Activated CD8-positive, alpha-beta T cell treated with anti-CD3 and anti-CD28 coated beads for 36 hours (primary cell): ENCODE measurements at regions not wholly inside any gene's neighbourhood (a gene's known extent, or its start where the extent isn't known, plus 50 kb on each side); places are given as distances from the start of the nearest gene placed in this dataset.

Experiments used
- ATAC-seq: fragments of 200-7000 bp; cut with Tn5 transposase; one replicate; pipeline ENCODE4 v1.10.0; 2021; ENCODE audit warnings: mild to moderate bottlenecking, moderate library complexity
- CTCF ChIA-PET: fragments of 350-600 bp; sonication (Branson Sonifier 250); formaldehyde crosslinking; loops from one replicate; lab custom pipeline; 2021; ENCODE audit warnings: antibody characterized with exemption; lab: Charles Lee
- POLR2A ChIA-PET: fragments of 350-600 bp; sonication (Branson Sonifier 250); formaldehyde crosslinking; loops from one replicate; lab custom pipeline; 2021; ENCODE audit warnings: antibody characterized with exemption; lab: Charles Lee
- DNase-seq: peaks from one replicate; pipeline ENCODE4 v3.0.0-alpha.2; 2020
- H3K27ac Mint-ChIP-seq: one replicate; pipeline ENCODE4 v1.8.0; 2021; ENCODE audit warnings: mild to moderate bottlenecking, mixed read lengths
- H3K27me3 Mint-ChIP-seq: one replicate; pipeline ENCODE4 v1.8.0; 2021; ENCODE audit warnings: mixed read lengths
- H3K36me3 Mint-ChIP-seq: one replicate; pipeline ENCODE4 v1.8.0; 2021; ENCODE audit warnings: low read depth, mixed read lengths
- H3K4me1 Mint-ChIP-seq: one replicate; pipeline ENCODE4 v1.8.0; 2021; ENCODE audit warnings: low read depth, mixed read lengths
- H3K4me3 Mint-ChIP-seq: one replicate; pipeline ENCODE4 v1.8.0; 2021; ENCODE audit warnings: mild to moderate bottlenecking, moderate library complexity, mixed read lengths
- H3K9me3 Mint-ChIP-seq: one replicate; pipeline ENCODE4 v1.8.0; 2021; ENCODE audit warnings: mixed read lengths
- CTCF ChIP-seq: fragments of 200-600 bp; IDR thresholded peaks from one replicate; pipeline ENCODE4 v1.8.0; 2022; ENCODE audit warnings: antibody characterized with exemption, mild to moderate bottlenecking
- intact Hi-C: fragments of 100-400 bp; cut with micrococcal nuclease; formaldehyde crosslinking; loops from one replicate; pipeline ENCODE4 v1.10.0; 2022

- Mint-ChIP-seq H3K9me3 (peaks cover 5% of the 10 kb centered on the region), H3K4me1 (no peaks in the 10 kb centered on the region), H3K36me3 (no peaks in the 10 kb centered on the region), H3K4me3 (no peak overlapping the region), H3K27ac (no peak overlapping the region), H3K27me3 (no peaks in the 10 kb centered on the region)
- DNase-seq, result no peak
- no peak for ATAC-seq
- ChIA-PET POLR2A (no interaction called here), CTCF (no interaction called here)
- TF ChIP-seq CTCF, result no peak
- intact Hi-C loops, result no loop called here
These were observed 652.7 kb upstream of the MIS18BP1 start for GRCh38 chr14:45905672-45906071.

- POLR2A ChIA-PET, result no interaction called here
- DNase-seq, result no peak
- H3K36me3 Mint-ChIP-seq, result no peaks in the 10 kb centered on the region
- H3K4me1 Mint-ChIP-seq, result no peaks in the 10 kb centered on the region
- no peak overlapping the region for H3K4me3 Mint-ChIP-seq
- no peak overlapping the region for H3K27ac Mint-ChIP-seq
- no peaks in the 10 kb centered on the region for H3K27me3 Mint-ChIP-seq
- H3K9me3 Mint-ChIP-seq, result peaks cover 5% of the 10 kb centered on the region
- intact Hi-C loops, result no loop called here
- no peak for TF ChIP-seq CTCF
- no peak for ATAC-seq
- CTCF ChIA-PET, result no interaction called here
These were observed 651.3 kb upstream of the MIS18BP1 start for GRCh38 chr14:45904314-45904713.

- DNase-seq (no peak), ATAC-seq (no peak)
- Mint-ChIP-seq H3K27me3 (no peaks in the 10 kb centered on the region), H3K9me3 (peaks cover 3% of the 10 kb centered on the region), H3K27ac (no peak overlapping the region), H3K4me1 (no peaks in the 10 kb centered on the region), H3K4me3 (no peak overlapping the region), H3K36me3 (no peaks in the 10 kb centered on the region)
- ChIA-PET POLR2A (no interaction called here), CTCF (no interaction called here)
- intact Hi-C loops, result no loop called here
- no peak for TF ChIP-seq CTCF
These were observed 649.2 kb upstream of the MIS18BP1 start for GRCh38 chr14:45902241-45902640.

- no peak for DNase-seq
- Mint-ChIP-seq H3K4me3 (no peak overlapping the region), H3K4me1 (no peaks in the 10 kb centered on the region), H3K9me3 (peaks cover 5% of the 10 kb centered on the region), H3K36me3 (no peaks in the 10 kb centered on the region), H3K27me3 (no peaks in the 10 kb centered on the region), H3K27ac (no peak overlapping the region)
- intact Hi-C loops, result no loop called here
- no peak for TF ChIP-seq CTCF
- ATAC-seq, result no peak
- ChIA-PET CTCF (no interaction called here), POLR2A (no interaction called here)
These were observed 644.4 kb upstream of the MIS18BP1 start for GRCh38 chr14:45897439-45897838.

- no peak for TF ChIP-seq CTCF
- ChIA-PET CTCF (no interaction called here), POLR2A (no interaction called here)
- Mint-ChIP-seq H3K27ac (no peak overlapping the region), H3K36me3 (no peaks in the 10 kb centered on the region), H3K9me3 (peaks cover 9% of the 10 kb centered on the region), H3K4me1 (no peaks in the 10 kb centered on the region), H3K27me3 (no peaks in the 10 kb centered on the region), H3K4me3 (no peak overlapping the region)
- DNase-seq (no peak), ATAC-seq (no peak)
- intact Hi-C loops, result no loop called here
These were observed 640.1 kb upstream of the MIS18BP1 start for GRCh38 chr14:45893127-45893526.
